PC-9 (cell line): ENCODE measurements at regions not wholly inside any gene's neighbourhood (a gene's known extent, or its start where the extent isn't known, plus 50 kb on each side); places are given as distances from the start of the nearest gene placed in this dataset.
"Not testable (repeated sequence)": the region's sequence is repeated elsewhere in the genome, so short reads cannot be mapped to it uniquely, and the experiment has no call there.

Experiments
- BruUV-seq: library from RNA; stranded (reverse); fragments of 400-500 nt; replicated peaks from 2 replicates; lab custom pipeline; 2021; lab: Mats Ljungman, UMichigan
- CTCF ChIA-PET: fragments of 300-600 bp; sonication (Branson Sonifier 250); formaldehyde crosslinking; loops from one replicate; lab custom pipeline; 2022; ENCODE audit warnings: antibody characterized with exemption; lab: Charles Lee
- POLR2A ChIA-PET: fragments of 300-600 bp; sonication (Branson Sonifier 250); formaldehyde crosslinking; loops from one replicate; lab custom pipeline; 2022; ENCODE audit warnings: antibody characterized with exemption; ENCODE audit not compliant: unreplicated experiment; lab: Charles Lee
- DNase-seq, 2 experiments: peaks; one replicate each; pipeline versions ENCODE4 v3.0.0 to v3.0.0-alpha.2; 2015 to 2022; ENCODE audit warnings: mixed read lengths in 1 of 2
- H2AFZ ChIP-seq: fragments of 200-600 bp; sonication (generic); 2 replicates; pipeline ENCODE4 v1.8.1; 2017; ENCODE audit warnings: antibody characterized with exemption
- H3F3A ChIP-seq: fragments of 200-600 bp; sonication (generic); 2 replicates; pipeline ENCODE4 v1.8.1; 2017; ENCODE audit warnings: antibody characterized with exemption, mild to moderate bottlenecking, low read depth; ENCODE audit not compliant: insufficient read depth
- H3K27ac ChIP-seq: fragments of 200-600 bp; sonication (generic); 2 replicates; pipeline ENCODE4 v1.6.1; 2016; ENCODE audit warnings: mixed run types
- H3K27me3 ChIP-seq: fragments of 200-600 bp; sonication (generic); 2 replicates; pipeline ENCODE4 v1.6.1; 2016; ENCODE audit warnings: low read depth, mixed run types; ENCODE audit not compliant: insufficient read depth
- H3K36me3 ChIP-seq: fragments of 200-600 bp; sonication (generic); 2 replicates; pipeline ENCODE4 v1.6.1; 2016; ENCODE audit warnings: low read depth, mixed run types
- H3K4me1 ChIP-seq: fragments of 200-600 bp; sonication (generic); replicated peaks from 2 replicates; pipeline ENCODE4 v1.6.1; 2016; ENCODE audit warnings: mixed run types; ENCODE audit not compliant: insufficient read depth
- H3K4me2 ChIP-seq: fragments of 200-600 bp; sonication (generic); 2 replicates; pipeline ENCODE4 v1.6.1; 2017; ENCODE audit warnings: mixed run types
- H3K4me3 ChIP-seq: fragments of 200-600 bp; sonication (generic); 2 replicates; pipeline ENCODE4 v1.6.1; 2016; ENCODE audit warnings: mixed run types
- H3K79me2 ChIP-seq: fragments of 200-600 bp; sonication (generic); 2 replicates; pipeline ENCODE4 v1.6.1; 2017; ENCODE audit warnings: low read depth, mixed run types
- H3K9me2 ChIP-seq: fragments of 200-600 bp; sonication (generic); 2 replicates; pipeline ENCODE4 v1.8.1; 2017; ENCODE audit warnings: mild to moderate bottlenecking; ENCODE audit not compliant: insufficient read depth
- H3K9me3 ChIP-seq: fragments of 200-600 bp; sonication (generic); 2 replicates; pipeline ENCODE4 v1.8.1; 2016; ENCODE audit warnings: low read depth; ENCODE audit not compliant: insufficient read depth
- H4K20me1 ChIP-seq: fragments of 200-600 bp; sonication (generic); 2 replicates; pipeline ENCODE4 v1.8.1; 2017; ENCODE audit not compliant: insufficient read depth
- EZH2 ChIP-seq: fragments of 200-600 bp; sonication (generic); IDR thresholded peaks from 2 replicates; pipeline ENCODE4 v1.8.0; 2017; ENCODE audit warnings: antibody characterized with exemption, low read depth
- intact Hi-C: fragments of 100-400 bp; cut with micrococcal nuclease; formaldehyde crosslinking; loops from one replicate; pipeline ENCODE4 v1.10.0; 2022; ENCODE audit not compliant: unreplicated experiment
- TF ChIP-seq, protein P1 (sequence below): fragments of 200-600 bp; sonication (generic); conservative IDR thresholded peaks from 2 replicates; pipeline ENCODE4 v1.6.1; 2017; ENCODE audit warnings: mixed run types, antibody characterized with exemption, mild to moderate bottlenecking, moderate library complexity

- Histone ChIP-seq H3F3A (no peaks in the 10 kb centered on the region), H3K4me1 (no peaks in the 10 kb centered on the region), H4K20me1 (no peaks in the 10 kb centered on the region), H3K9me2 (no peaks in the 10 kb centered on the region), H3K79me2 (no peaks in the 10 kb centered on the region), H3K27ac (no peak overlapping the region), H3K36me3 (no peaks in the 10 kb centered on the region), H3K4me2 (no peak overlapping the region), H3K4me3 (no peak overlapping the region), H3K9me3 (no peaks in the 10 kb centered on the region), H2AFZ (no peak overlapping the region), H3K27me3 (no peaks in the 10 kb centered on the region; the same call in 1 of the 2 replicates)
- TF ChIP-seq EZH2, result no peak
- TF ChIP-seq, protein P1, sequence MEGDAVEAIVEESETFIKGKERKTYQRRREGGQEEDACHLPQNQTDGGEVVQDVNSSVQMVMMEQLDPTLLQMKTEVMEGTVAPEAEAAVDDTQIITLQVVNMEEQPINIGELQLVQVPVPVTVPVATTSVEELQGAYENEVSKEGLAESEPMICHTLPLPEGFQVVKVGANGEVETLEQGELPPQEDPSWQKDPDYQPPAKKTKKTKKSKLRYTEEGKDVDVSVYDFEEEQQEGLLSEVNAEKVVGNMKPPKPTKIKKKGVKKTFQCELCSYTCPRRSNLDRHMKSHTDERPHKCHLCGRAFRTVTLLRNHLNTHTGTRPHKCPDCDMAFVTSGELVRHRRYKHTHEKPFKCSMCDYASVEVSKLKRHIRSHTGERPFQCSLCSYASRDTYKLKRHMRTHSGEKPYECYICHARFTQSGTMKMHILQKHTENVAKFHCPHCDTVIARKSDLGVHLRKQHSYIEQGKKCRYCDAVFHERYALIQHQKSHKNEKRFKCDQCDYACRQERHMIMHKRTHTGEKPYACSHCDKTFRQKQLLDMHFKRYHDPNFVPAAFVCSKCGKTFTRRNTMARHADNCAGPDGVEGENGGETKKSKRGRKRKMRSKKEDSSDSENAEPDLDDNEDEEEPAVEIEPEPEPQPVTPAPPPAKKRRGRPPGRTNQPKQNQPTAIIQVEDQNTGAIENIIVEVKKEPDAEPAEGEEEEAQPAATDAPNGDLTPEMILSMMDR, result no peak
- ChIA-PET POLR2A (no interaction called here), CTCF (no interaction called here)
- no TSS peak for BruUV-seq
- intact Hi-C loops, result no loop called here
- no peak for DNase-seq
Measured at GRCh38 chr16:66023481-66023880, 343.0 kb upstream of the CDH5 start.

DNA sequence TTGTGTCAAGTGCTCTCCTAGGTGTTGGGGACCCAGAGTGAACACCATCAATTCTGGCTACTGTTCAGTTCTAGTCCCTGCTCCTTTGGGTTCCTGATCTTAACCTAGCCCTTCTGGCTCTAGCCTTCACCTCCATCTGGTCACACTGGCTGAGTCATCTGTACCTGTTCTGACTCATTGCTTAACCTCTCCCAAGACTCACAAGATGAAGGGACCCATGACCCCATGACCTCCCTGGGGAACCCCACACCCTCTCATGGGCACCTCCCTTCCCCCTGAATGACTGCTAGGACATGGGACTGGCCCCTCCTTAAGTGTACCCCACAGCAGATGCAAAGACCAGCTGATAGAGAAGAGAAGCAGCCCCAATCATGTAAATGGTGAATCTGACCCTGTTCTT, 345.8 kb upstream of the CDH5 start:
- no TSS peak for BruUV-seq
- Histone ChIP-seq H3K4me3 (no peak overlapping the region), H4K20me1 (no peaks in the 10 kb centered on the region), H3K27me3 (peaks cover 15% of the 10 kb centered on the region), H3K9me2 (no peaks in the 10 kb centered on the region), H3F3A (no peaks in the 10 kb centered on the region), H3K4me2 (no peak overlapping the region), H2AFZ (no peak overlapping the region), H3K79me2 (no peaks in the 10 kb centered on the region), H3K36me3 (no peaks in the 10 kb centered on the region), H3K9me3 (no peaks in the 10 kb centered on the region), H3K27ac (no peak overlapping the region), H3K4me1 (no peaks in the 10 kb centered on the region)
- POLR2A ChIA-PET, result no interaction called here
- TF ChIP-seq, protein P1, result no peak
- TF ChIP-seq EZH2, result no peak
- CTCF ChIA-PET, result no interaction called here
- intact Hi-C loops, result no loop called here
- DNase-seq, result no peak

DNA sequence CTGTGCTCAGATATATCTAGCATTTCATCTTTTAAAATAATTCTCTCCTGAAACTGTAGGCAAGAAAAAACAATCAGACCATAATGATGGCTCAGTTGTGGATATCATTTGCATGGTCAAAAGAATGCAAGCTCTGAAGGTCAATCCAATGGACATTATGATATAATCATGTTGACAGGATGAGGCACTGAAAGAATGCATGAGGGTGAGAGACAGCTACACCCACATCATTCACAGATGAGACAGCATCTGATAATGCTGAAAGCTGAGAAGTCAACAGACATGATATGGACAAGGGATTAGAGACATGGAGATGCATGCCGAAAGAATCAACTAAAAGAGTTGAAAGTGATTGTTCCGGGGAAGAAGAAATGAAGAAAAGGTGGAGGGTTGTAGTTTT, 346.4 kb upstream of the CDH5 start:
- ChIA-PET POLR2A (no interaction called here), CTCF (no interaction called here)
- Histone ChIP-seq H3K4me2 (no peak overlapping the region), H3K79me2 (no peaks in the 10 kb centered on the region), H3K36me3 (no peaks in the 10 kb centered on the region), H3K27ac (no peak overlapping the region), H3K9me2 (no peaks in the 10 kb centered on the region), H3F3A (no peaks in the 10 kb centered on the region), H4K20me1 (no peaks in the 10 kb centered on the region), H3K9me3 (no peaks in the 10 kb centered on the region), H3K4me3 (no peak overlapping the region), H2AFZ (no peak overlapping the region), H3K27me3 (peaks cover 20% of the 10 kb centered on the region), H3K4me1 (no peaks in the 10 kb centered on the region)
- BruUV-seq, result no TSS peak
- intact Hi-C loops, result no loop called here
- DNase-seq, result no peak
- TF ChIP-seq EZH2, result no peak
- TF ChIP-seq, protein P1, result no peak

GRCh38 chr16:66019502-66019901, 347.0 kb upstream of the CDH5 start:
- H4K20me1 ChIP-seq, CTCF ChIA-PET, H3K4me2 ChIP-seq, H3K79me2 ChIP-seq, BruUV-seq, H3K36me3 ChIP-seq, H2AFZ ChIP-seq, DNase-seq, H3K4me1 ChIP-seq, H3K4me3 ChIP-seq, POLR2A ChIA-PET, H3K27ac ChIP-seq, H3K9me2 ChIP-seq, H3F3A ChIP-seq, H3K9me3 ChIP-seq, intact Hi-C loops: not testable (repeated sequence)
- H3K27me3 ChIP-seq, result peaks cover 21% of the 10 kb centered on the region
